ENCODE measurements at regions not wholly inside any gene's neighbourhood (a gene's known extent, or its start where the extent isn't known, plus 50 kb on each side); places are given as distances from the start of the nearest gene placed in this dataset.

GRCh38 chr6:23870496-23870895, 255.5 kb upstream of the NRSN1 start:
- FAIRE-seq (no peak), DNase-seq (ENCODE audit: low read depth, low spot score) (no peak)
- H3K27me3 ChIP-seq (ENCODE audit: control insufficient read depth in 2 of 2, insufficient read depth in 2 of 2, low read length in 2 of 2): no peaks in the 10 kb centered on the region
- H2AFZ ChIP-seq (ENCODE audit: low read depth, low read length): no peak overlapping the region
- intact Hi-C loops (cut with micrococcal nuclease) (no loop called here), dilution Hi-C loops (cut with MboI; ENCODE audit: extremely low pct_ligation_motif_present, low sequenced_read_pairs) (no loop called here)
- H4K20me1 ChIP-seq (replicated peaks; ENCODE audit: control insufficient read depth, extremely low read depth, insufficient read depth, low read length): no peaks in the 10 kb centered on the region
- no peaks in the 10 kb centered on the region for H3K9me1 ChIP-seq (replicated peaks; ENCODE audit: control insufficient read depth, extremely low read depth, insufficient read depth, low read length)
- ChIA-PET POLR2A (no interaction called here), CTCF (no interaction called here)
- H3K9me3 ChIP-seq (replicated peaks; ENCODE audit: control insufficient read depth, insufficient read depth, low read length): peaks cover 4% of the 10 kb centered on the region
- no peak overlapping the region for H3K9ac ChIP-seq (replicated peaks; ENCODE audit: extremely low read depth, insufficient read depth, low read length)
- no peak overlapping the region for H3K4me2 ChIP-seq (ENCODE audit: insufficient read depth, low read length)
- no peak overlapping the region for H3K27ac ChIP-seq (ENCODE audit: insufficient read depth, low read depth, low read length)
- no peaks in the 10 kb centered on the region for H3K79me2 ChIP-seq (ENCODE audit: control insufficient read depth, insufficient read depth, low read length)
- H3K36me3 ChIP-seq (ENCODE audit: control insufficient read depth in 2 of 2, extremely low read depth in 1 of 2, insufficient read depth in 2 of 2, low read length in 2 of 2): no peaks in the 10 kb centered on the region
- no peaks in the 10 kb centered on the region for H3K4me1 ChIP-seq (ENCODE audit: control insufficient read depth, extremely low read depth, insufficient read depth, low read length)
- no TSS peak for BruUV-seq (replicated peaks)
- TF ChIP-seq EZH2 (IDR thresholded peaks at IDR 0.05; ENCODE audit: borderline replicate concordance, low read depth, low read length, severe bottlenecking) (no peak), CTCF (IDR thresholded peaks at IDR 0.05; ENCODE audit: extremely low read depth in 1 of 2, insufficient read depth in 1 of 2, low read depth in 1 of 2, low read length in 2 of 2) (no peak), GATA2 (IDR thresholded peaks at IDR 0.05; ENCODE audit: insufficient read depth, insufficient read length, low read depth, low read length) (no peak), POLR2A (IDR thresholded peaks at IDR 0.05; ENCODE audit: low read depth, low read length) (no peak)
- no peak overlapping the region for H3K4me3 ChIP-seq (replicated peaks in 1 of 3; ENCODE audit: insufficient read depth in 1 of 3, low read depth in 1 of 3, low read length in 3 of 3)

GRCh38 chr6:23873161-23873560, 252.9 kb upstream of the NRSN1 start:
- no TSS peak for BruUV-seq (replicated peaks)
- H3K9me3 ChIP-seq (replicated peaks; ENCODE audit: control insufficient read depth, insufficient read depth, low read length): peaks cover 4% of the 10 kb centered on the region
- no peaks in the 10 kb centered on the region for H3K4me1 ChIP-seq (ENCODE audit: control insufficient read depth, extremely low read depth, insufficient read depth, low read length)
- intact Hi-C loops (cut with micrococcal nuclease): no loop called here
- H3K27me3 ChIP-seq (ENCODE audit: control insufficient read depth in 2 of 2, insufficient read depth in 2 of 2, low read length in 2 of 2): no peaks in the 10 kb centered on the region
- ChIA-PET POLR2A (no interaction called here), CTCF (no interaction called here)
- FAIRE-seq (no peak), DNase-seq (ENCODE audit: low read depth, low spot score) (no peak)
- no peak overlapping the region for H3K4me3 ChIP-seq (replicated peaks in 1 of 3; ENCODE audit: insufficient read depth in 1 of 3, low read depth in 1 of 3, low read length in 3 of 3)
- H3K79me2 ChIP-seq (ENCODE audit: control insufficient read depth, insufficient read depth, low read length): no peaks in the 10 kb centered on the region
- TF ChIP-seq CTCF (IDR thresholded peaks at IDR 0.05; ENCODE audit: extremely low read depth in 1 of 2, insufficient read depth in 1 of 2, low read depth in 1 of 2, low read length in 2 of 2) (no peak), JUN (IDR thresholded peaks at IDR 0.05; ENCODE audit: borderline replicate concordance, insufficient read depth, insufficient read length, low read depth) (no peak), GATA2 (IDR thresholded peaks at IDR 0.05; ENCODE audit: insufficient read depth, insufficient read length, low read depth, low read length) (no peak), FOS (IDR thresholded peaks at IDR 0.05; ENCODE audit: borderline replicate concordance, insufficient read depth, low read length) (no peak)
- H3K36me3 ChIP-seq (ENCODE audit: control insufficient read depth in 2 of 2, extremely low read depth in 1 of 2, insufficient read depth in 2 of 2, low read length in 2 of 2): no peaks in the 10 kb centered on the region
- no peak overlapping the region for H2AFZ ChIP-seq (ENCODE audit: low read depth, low read length)
- no peaks in the 10 kb centered on the region for H4K20me1 ChIP-seq (replicated peaks; ENCODE audit: control insufficient read depth, extremely low read depth, insufficient read depth, low read length)
- no peak overlapping the region for H3K4me2 ChIP-seq (ENCODE audit: insufficient read depth, low read length)
- dilution Hi-C loops (cut with MboI; ENCODE audit: extremely low pct_ligation_motif_present, low sequenced_read_pairs): no loop called here
- no peaks in the 10 kb centered on the region for H3K9me1 ChIP-seq (replicated peaks; ENCODE audit: control insufficient read depth, extremely low read depth, insufficient read depth, low read length)
- no peak overlapping the region for H3K27ac ChIP-seq (ENCODE audit: insufficient read depth, low read depth, low read length)
- no peak overlapping the region for H3K9ac ChIP-seq (replicated peaks; ENCODE audit: extremely low read depth, insufficient read depth, low read length)
